Right renal cortex interstitium (tissue), 3 donors: ENCODE measurements at regions not wholly inside any gene's neighbourhood (a gene's known extent, or its start where the extent isn't known, plus 50 kb on each side); places are given as distances from the start of the nearest gene placed in this dataset.
"Not testable (repeated sequence)": the region's sequence is repeated elsewhere in the genome, so short reads cannot be mapped to it uniquely, and the experiment has no call there.

Experiments used
- DNase-seq, 3 donors: peaks; one replicate each; pipeline ENCODE4 v3.0.0-alpha.2; 2013; ENCODE audit warnings: low read depth in 3 of 3, low spot score in 2 of 3

DNA sequence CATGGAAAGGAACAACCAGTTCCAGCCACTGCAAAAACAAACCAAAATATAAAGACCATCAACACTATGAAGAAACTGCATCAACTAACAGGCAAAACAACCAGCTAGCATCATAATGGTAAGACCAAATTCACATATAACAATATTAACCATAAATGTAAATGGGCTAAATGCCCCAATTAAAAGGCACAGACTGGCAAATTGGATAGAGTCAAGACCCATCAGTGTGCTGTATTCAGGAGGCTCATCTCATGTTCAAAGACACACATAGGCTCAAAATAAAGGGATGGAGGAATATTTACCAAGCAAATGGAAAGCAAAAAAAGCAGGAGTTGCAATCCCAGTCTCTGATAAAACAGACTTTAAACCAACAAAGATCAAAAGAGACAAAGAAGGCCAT lies 89.7 kb upstream of the SETMAR start:
- DNase-seq, result not testable (repeated sequence)

DNA sequence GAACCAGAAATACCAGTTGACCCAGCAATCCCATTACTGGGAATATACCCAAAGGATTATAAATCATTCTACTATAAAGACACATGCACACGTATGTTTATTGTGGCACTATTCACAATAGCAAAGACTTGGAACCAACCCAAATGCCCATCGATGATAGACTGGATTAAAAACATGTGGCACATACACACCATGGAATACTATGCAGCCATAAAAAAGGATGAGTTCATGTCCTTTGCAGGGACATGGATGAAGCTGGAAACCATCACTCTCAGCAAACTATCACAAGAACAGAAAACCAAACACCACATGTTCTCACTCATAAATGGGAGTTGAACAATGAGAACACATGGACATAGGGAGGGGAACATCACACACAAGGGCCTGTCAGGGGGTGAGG lies 86.2 kb upstream of the SETMAR start:
- DNase-seq, result not testable (repeated sequence)

DNA sequence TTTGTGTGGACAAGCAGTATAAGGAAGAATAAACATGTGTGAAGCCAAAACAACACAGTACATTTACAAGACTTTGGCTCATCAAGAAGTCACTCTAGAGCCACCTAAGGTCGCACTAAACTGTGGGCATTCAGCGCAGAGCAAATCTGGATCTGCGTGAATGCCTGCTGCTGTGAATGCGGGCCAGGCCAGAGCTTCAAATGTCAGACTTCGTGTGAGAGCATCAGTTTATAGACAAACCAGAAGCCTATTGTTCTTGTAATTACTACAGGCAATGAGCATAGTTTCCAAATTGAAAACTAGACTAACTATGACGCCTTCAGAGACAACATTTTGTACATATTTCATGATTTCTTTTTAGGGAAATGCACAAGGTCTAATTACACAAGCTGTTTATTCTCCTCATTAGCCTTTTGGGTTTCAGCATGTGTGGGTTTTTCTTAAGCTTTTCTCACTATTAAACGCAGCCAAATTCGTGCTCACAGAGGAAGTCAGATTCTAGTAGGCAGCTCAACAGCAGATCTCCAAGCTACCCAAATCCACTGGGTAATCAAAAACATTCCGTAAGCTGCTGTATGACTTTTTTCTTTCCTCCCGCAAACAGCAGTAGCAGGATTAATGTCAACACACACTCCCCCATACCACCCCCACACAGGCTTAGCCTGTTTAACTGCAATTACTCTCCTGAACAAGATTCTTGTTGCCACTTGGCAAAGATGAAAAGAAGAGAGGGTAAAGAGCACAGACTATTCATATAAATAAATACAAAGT lies 84.5 kb upstream of the SETMAR start:
- DNase-seq, result peak in 1 of 3 donors; percentile 34

DNA sequence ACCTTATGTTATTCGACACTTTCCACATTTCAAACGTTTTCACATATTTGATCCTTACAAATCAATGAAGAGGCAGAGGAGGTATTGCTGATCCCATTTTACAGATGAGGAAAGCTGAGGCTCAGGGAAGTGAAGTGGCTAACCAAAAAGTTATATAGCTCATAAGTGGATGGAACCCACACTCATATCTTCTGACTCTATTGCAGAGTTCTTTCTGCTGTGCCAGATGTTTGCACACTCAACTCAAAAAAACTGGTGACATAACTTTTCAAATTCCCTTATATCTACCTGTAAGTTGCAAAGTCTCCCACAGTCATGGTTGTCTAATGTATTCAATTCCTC lies 84.0 kb upstream of the SETMAR start:
- no peak for DNase-seq

DNA sequence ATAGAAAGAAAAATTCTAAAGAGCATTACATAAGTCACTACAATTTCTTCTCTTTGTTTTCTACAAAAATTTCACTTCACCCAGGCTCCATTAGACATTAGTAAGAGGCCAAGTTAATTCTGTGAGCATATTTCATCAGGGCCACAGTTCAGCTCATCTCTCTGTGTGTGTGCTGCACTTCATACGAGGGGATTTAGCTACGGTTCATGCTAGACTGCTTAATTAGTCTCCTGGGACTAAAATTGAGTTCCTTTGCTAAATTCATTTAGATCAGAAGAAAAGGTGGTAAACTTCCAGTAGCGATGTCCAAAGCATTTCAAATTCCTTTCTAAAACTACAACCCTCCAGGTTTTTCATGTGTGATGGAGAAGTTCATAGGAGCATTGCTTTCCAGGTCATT lies 83.1 kb upstream of the SETMAR start:
- DNase-seq, result no peak

DNA sequence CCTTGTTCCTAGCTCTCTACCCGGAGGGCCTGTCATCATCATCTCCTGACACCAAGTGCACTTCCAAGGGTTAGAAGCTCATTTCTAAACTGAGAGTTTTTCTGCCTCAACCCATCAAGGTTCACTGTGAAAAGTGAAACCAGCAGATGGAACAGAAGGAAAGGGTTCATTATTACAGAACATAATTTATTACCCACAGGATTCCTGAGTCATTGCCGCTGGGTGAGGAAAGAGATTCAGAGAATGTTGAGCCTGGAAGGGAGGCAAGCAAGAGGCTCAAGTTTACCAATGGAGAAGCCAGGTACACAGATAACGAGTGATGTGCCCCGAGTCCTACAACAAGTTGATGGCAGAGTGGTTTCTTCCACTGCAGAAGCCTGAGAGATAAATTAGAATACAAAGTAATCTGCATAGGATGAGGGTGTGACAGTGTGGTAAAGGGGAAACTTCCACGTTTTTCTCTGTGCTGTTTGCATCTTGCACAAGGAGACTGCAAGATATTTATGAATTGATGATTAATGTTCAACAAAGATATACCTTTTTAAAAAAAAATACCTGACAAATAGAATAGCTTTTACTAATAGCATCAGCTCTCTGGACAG lies 80.5 kb upstream of the SETMAR start:
- DNase-seq, result no peak

DNA sequence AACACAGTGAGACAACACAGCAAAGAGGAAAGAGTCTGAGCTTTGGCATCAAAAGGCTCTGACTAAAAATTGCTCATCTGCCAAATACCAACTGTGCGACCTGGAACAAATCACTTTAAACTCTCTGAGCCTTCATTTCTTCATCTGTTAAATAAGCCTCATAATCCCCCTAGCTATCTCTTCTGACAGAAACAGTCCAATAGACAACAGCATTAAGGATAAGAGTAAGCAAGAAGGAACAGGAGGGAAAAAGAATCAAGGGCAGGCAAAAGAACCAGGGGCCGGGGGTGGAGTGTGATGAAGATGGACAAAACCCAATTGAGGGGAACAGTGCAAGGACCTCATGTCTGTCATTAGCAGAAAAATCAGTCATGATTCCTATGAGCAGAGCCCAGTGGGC lies 79.4 kb upstream of the SETMAR start:
- no peak for DNase-seq

DNA sequence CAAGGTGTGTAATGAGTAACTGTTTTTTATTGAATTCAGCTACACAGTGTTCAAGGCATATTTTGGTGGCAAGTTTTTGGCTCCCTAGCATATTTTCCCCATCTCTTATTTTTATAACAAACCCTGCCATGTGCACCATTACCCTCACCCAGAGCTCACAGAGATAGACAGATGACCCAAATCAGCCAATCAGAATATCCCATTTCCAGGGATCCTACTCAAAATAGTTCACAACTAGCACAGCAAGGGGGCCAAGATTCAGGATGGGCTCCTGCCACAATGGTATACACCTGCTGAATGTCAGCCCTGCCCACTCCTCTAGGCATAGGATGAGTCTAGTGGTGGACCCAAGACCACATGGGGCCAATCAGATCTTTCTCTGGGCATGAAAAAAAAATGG lies 78.8 kb upstream of the SETMAR start:
- DNase-seq, result no peak

DNA sequence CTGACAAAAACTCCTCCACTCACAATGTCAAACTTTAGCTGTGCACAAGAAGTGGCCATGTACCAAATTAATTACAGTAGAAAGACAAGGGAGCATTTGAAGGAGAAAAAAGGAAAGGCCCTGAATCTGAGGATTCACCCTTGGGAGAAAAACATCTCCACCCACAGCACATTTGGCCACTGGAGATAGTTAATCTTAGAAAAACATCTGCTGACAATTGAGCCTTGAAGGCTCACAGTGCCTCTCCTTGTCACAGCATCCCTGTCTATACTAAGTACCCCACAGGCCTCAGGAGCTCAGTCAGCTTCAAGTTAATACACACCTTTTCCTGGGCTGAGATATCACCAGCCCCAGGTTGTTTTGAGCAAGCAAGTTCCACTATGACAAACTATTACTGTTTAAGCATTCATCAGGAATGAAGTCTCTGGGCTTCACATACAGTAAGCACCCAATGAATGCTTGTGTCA lies 78.1 kb upstream of the SETMAR start:
- no peak for DNase-seq

DNA sequence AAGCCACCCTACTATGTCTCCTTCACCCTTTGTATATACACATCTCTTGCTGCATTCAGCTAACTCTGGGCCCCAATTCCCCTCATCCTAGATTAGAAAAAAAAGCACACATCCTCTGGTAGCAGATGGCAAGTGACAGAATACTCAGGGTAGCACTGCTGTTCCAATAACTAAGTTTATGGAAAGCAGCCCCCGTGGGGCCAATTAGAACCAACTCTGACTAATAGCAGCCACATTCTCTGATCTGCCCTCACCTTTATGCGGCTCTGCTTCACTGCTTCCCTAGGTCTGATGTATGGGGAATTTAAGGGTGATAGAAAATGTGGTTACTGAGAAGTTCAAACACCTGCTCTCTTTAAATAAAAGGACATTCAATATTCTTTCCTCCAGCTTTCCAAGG lies 74.9 kb upstream of the SETMAR start:
- no peak for DNase-seq

DNA sequence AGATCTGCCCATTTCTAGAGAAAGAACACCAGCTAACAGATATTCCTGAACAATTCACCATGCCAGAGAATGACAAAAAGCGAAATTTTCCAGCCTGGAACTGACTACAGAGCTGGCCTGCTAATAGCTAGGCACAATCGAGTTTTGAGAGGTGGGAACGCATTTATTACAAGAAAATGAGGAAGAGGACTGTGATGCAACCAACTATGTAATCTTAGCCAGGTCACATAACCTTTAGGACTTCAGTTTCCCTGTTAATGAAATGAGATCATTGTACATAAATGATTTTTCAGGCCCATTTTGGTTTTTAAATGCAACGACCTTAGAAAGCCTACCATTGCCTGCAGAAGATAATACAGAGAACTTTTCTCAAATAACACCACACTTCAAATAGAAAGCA lies 72.1 kb upstream of the SETMAR start:
- no peak for DNase-seq

DNA sequence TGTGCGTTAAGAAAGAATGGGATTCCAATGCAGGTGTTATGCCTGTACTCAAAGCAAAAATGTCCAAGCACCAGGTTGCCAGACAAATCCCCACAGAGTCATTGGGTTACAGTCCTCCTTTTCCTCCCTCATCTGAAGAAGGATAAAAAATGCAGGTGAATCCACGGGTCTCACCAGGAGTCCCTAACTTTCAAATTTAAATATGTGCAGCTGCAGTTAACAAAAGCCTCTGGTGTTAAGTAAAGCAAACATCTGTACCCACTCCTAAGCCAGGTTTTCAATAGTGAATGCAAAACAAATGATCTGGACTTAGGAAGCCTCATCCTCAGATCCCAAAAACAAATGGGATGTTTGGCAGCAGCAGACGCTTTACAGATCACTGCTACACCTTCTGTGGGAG lies 70.4 kb upstream of the SETMAR start:
- DNase-seq, result no peak

DNA sequence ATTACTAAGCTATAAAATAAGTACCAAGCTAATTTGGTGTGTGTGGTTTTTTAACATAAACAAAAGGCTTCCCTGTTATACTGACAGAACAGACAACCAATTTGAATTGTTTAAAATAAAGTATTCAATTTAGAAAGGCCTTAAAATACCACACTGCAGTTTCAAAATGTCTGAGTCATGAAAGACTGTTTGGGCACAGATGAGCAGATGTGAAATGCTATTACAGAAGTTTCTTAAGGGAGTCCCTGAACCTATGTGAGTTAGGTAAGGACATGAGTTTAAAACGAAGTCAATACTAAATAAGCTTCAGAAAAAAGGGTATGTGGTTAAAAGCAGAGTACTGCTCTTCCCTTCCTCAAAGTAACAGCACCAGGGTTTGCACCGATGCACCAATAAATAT lies 69.7 kb upstream of the SETMAR start:
- DNase-seq, result no peak

DNA sequence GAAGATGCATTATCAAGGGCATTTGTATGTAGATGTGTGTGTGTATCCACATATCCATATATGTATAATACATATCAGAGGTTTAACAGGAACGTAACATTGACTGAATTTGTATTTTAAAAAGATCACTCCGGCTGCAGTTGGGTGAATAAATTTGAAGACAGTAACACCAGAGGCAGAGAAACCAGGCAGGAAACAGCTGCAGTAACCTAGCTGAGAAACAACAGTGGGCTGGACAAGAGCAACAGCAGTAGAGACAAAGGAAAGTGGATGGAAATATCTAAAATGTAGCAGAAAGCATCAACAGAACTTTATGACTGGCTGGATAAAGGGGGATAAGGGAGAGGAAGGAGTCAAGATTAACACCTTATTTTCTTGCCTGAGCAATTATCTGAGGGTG lies 68.3 kb upstream of the SETMAR start:
- DNase-seq, result no peak

DNA sequence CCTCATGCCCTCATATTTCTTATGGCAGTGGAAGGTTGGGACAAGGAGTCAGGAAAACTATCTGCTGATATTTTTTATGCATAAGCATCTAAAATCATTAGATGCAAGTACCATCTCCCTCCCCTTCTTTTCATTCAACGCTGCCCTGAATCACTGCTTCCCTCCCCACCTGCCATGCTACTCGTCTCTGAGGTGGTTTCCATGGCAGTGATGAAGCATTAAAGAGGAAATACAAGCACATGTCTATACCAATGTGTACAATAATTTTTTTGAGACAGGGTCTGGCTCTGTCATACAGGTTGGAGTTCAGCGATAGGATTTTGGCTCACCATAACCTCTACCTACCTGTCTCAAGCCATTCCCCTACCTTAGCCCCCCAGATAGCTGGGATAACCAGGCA lies 67.5 kb upstream of the SETMAR start:
- DNase-seq, result no peak

DNA sequence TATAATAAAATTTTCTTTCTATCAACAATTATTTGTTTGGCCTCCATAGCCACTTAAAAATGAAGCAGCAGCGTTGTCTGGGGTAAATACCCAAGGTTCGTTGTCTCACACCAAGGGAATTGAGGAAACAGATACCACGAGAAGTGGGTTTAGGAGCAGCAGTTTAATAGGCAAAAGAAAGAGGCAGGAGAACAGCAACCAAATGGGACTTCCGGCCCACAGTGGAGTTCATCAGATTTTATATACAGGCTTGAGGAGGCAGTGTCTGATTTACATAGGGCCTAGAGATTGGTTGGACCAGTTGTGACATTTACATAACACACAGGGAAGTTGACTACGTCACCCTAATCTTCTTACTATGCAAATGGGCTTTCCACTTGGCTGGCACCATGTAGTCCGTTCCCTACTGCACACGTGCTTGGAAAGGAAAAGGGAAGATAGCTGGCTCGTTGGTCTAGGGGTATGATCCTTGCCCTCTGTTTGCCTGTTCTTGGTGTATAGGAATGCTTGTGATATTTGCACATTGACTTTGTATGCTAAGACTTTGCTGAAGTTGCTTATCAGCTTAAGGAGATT lies 61.5 kb upstream of the SETMAR start:
- DNase-seq, result no peak

DNA sequence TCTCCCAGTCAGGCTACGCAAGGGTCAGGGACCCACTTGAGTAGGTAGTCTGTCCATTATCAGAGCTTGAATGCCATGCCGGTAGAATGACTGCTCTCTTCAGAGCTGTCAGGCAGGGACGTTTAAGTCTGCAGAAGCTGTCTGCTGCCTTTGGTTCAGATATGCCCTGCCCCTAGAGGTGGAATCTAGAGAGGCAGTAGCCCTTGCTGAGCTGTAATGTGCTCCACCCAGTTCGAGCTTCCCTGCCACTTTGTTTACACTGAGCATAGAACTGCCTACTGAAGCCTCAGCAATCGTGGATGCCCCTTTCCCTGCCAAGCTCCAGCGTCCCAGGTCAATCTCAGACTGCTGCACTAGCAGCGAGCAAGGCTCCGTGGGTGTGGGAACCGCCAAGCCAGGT lies 57.5 kb upstream of the SETMAR start:
- DNase-seq, result no peak

DNA sequence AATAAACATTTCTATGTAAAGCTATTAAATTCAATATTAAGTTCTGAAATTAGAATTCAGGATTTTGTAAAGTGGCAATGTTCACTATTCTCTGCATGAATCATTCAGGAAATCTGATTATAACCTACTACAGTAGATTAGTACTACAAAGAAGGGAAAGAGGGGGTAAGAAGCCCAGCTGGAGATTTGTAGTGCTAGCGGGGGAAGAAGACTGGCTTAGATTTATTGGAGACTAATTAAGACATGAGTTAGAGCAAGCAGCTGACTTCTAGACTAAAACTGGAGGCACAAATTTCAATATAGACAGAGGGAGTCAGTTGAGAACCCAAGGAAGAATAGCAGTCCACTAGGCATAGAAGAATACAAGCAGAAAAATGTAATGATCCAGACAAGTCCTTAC lies 55.8 kb upstream of the SETMAR start:
- no peak for DNase-seq

DNA sequence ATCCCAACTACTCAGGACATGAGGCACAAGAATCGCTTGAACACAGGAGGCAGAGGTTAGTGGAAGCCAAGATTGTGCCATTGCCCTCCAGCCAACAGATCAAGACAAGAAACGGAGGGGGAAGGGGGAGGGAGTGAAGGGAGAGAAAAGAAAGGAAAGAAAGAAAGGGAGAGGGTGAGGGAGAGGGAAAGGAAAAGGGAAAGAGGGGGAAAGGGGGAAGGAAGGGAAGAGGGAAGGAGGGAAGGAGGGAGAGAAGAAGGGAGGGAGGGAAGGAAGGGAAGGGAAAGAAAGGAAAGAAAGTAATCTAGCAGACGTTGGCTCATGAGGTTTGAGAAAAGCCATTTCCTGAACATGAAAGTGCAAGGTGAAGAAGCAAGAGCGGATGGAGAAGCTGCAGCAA lies 53.1 kb upstream of the SETMAR start:
- no peak for DNase-seq

DNA sequence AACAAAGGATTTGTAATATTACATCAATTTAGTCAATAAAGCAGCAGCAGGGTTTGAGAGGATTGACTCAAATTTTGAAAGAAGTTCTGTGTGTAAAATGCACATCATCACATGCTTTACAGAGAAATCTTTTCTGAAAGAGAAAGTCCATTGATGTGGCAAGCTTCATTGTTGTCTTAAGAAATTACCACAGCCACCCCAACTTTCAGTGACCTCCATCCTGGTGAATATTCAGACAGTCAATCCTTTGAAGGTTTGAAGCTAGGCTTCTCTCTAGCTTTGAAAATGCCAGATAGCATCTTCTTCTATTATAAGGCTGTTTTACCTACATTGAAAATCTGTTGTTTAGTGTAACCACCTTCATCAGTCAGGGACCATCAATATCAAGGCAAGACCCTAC lies 51.8 kb upstream of the SETMAR start:
- no peak for DNase-seq

DNA sequence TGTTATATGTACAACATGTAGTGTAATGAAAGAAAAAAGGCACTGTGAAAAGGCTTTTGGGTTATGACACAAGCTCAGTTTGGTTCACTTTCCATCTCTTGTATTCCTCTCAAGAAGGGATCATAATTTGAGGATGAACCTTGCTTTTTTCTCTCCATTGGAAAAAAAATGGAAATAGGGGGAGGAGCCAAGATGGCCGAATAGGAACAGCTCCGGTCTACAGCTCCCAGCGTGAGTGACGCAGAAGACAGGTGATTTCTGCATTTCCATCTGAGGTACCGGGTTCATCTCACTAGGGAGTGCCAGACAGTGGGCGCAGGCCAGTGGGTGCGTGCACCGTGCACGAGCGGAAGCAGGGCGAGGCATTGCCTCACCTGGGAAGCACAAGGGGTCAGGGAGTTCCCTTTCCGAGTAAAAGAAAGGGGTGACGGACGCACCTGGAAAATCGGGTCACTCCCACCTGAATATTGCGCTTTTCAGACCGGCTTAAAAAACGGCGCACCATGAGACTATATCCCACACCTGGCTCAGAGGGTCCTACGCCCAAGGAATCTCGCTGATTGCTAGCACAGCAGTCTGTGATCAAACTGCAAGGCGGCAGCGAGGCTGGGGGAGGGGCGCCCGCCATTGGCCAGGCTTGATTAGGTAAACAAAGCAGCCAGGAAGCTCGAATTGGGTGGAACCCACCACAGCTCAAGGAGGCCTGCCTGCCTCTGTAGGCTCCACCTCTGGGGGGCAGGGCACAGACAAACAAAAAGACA lies 49.9 kb upstream of the SETMAR start:
- not testable (repeated sequence) for DNase-seq
